Suprapubic skin (tissue), 4 donors: ENCODE measurements at regions not wholly inside any gene's neighbourhood (a gene's known extent, or its start where the extent isn't known, plus 50 kb on each side); places are given as distances from the start of the nearest gene placed in this dataset.

Experiments used
- DNase-seq, 2 donors: peaks; one replicate each; pipeline ENCODE4 v3.0.0-alpha.2; 2019; ENCODE audit warnings: low spot score in 2 of 2
- H3K27ac ChIP-seq: fragments of 200-600 bp; sonication (generic); one replicate; pipeline ENCODE4 v1.5.1; 2019
- H3K27me3 ChIP-seq: fragments of 200-600 bp; sonication (generic); one replicate; pipeline ENCODE4 v1.5.1; 2019
- H3K36me3 ChIP-seq: fragments of 200-600 bp; sonication (generic); one replicate; pipeline ENCODE4 v1.5.1; 2019
- H3K4me1 ChIP-seq: fragments of 200-600 bp; sonication (generic); one replicate; pipeline ENCODE4 v1.5.1; 2019
- H3K4me3 ChIP-seq: fragments of 200-600 bp; sonication (generic); one replicate; pipeline ENCODE4 v1.5.1; 2019; ENCODE audit warnings: mild to moderate bottlenecking
- H3K9me3 ChIP-seq: fragments of 200-600 bp; sonication (generic); one replicate; pipeline ENCODE4 v1.5.1; 2019
- CTCF ChIP-seq, 2 donors: fragments of 200-600 bp in 1 of 2; fragments of 450-650 bp in 1 of 2; sonication (generic) in 1 of 2; IDR thresholded peaks; one replicate each; pipeline ENCODE4 v1.5.1; 2016 to 2019; ENCODE audit warnings: antibody characterized with exemption in 2 of 2, mild to moderate bottlenecking in 1 of 2, moderate library complexity in 1 of 2
- EP300 ChIP-seq: sonication (generic); formaldehyde crosslinking; IDR thresholded peaks from one replicate; pipeline ENCODE4 v1.6.1; 2017; ENCODE audit warnings: antibody characterized with exemption
- POLR2A ChIP-seq, 2 donors: fragments of 450-650 bp; IDR thresholded peaks; one replicate each; pipeline ENCODE4 v1.6.1; 2017; ENCODE audit warnings: antibody characterized with exemption in 2 of 2, mild to moderate bottlenecking in 2 of 2, moderate library complexity in 2 of 2
- POLR2AphosphoS5 ChIP-seq, 3 donors: sonication (generic); formaldehyde crosslinking; IDR thresholded peaks; one replicate each; pipeline ENCODE4 v1.6.1; 2017; ENCODE audit warnings: antibody characterized with exemption in 3 of 3
- WGBS: methylation state at CpG from one replicate; pipeline ENCODE4 v1.1.5; 2018; 5-methylcytosine and 5-hydroxymethylcytosine counted together

GRCh38 chr4:26050212-26050643 is 136.2 kb downstream of the SMIM20 start:
- Histone ChIP-seq H3K27ac (peak overlapping the region; percentile 73), H3K9me3 (no peaks in the 10 kb centered on the region), H3K27me3 (peaks cover 11% of the 10 kb centered on the region), H3K4me3 (no peak overlapping the region), H3K4me1 (peaks cover 37% of the 10 kb centered on the region), H3K36me3 (no peaks in the 10 kb centered on the region)
- peak in 1 of 2 donors; percentile 64 for DNase-seq
- TF ChIP-seq POLR2A (IDR thresholded peaks at IDR 0.05) = no peak
- TF ChIP-seq CTCF (IDR thresholded peaks at IDR 0.05) = no peak
- no peak for TF ChIP-seq POLR2AphosphoS5 (IDR thresholded peaks at IDR 0.05)
- no peak for TF ChIP-seq EP300
- WGBS = 77% methylated on average over 8 of the region's 8 CpGs

GRCh38 chr4:26050671-26051070 is 136.7 kb downstream of the SMIM20 start:
- Histone ChIP-seq H3K4me3 (no peak overlapping the region), H3K9me3 (no peaks in the 10 kb centered on the region), H3K27ac (peak overlapping the region; percentile 73), H3K36me3 (no peaks in the 10 kb centered on the region), H3K4me1 (peaks cover 37% of the 10 kb centered on the region), H3K27me3 (peaks cover 12% of the 10 kb centered on the region)
- no peak for TF ChIP-seq POLR2AphosphoS5 (IDR thresholded peaks at IDR 0.05)
- no peak for TF ChIP-seq CTCF (IDR thresholded peaks at IDR 0.05)
- no peak for TF ChIP-seq EP300
- TF ChIP-seq POLR2A (IDR thresholded peaks at IDR 0.05) = no peak
- 79% methylated on average over 5 of the region's 5 CpGs for WGBS
- no peak for DNase-seq

GRCh38 chr4:26051240-26051639 is 137.2 kb downstream of the SMIM20 start:
- no peak overlapping the region for H3K4me3 ChIP-seq
- H3K36me3 ChIP-seq = no peaks in the 10 kb centered on the region
- H3K27ac ChIP-seq = no peak overlapping the region
- WGBS = 54% methylated on average over 7 of the region's 7 CpGs
- TF ChIP-seq CTCF (IDR thresholded peaks at IDR 0.05) (no peak), POLR2A (IDR thresholded peaks at IDR 0.05) (no peak), EP300 (no peak), POLR2AphosphoS5 (IDR thresholded peaks at IDR 0.05) (no peak)
- H3K4me1 ChIP-seq = peaks cover 37% of the 10 kb centered on the region
- no peaks in the 10 kb centered on the region for H3K9me3 ChIP-seq
- DNase-seq = no peak
- H3K27me3 ChIP-seq = peaks cover 17% of the 10 kb centered on the region

GRCh38 chr4:26052663-26053541 is 138.9 kb downstream of the SMIM20 start:
- Histone ChIP-seq H3K27me3 (peaks cover 25% of the 10 kb centered on the region), H3K4me1 (peaks cover 35% of the 10 kb centered on the region), H3K9me3 (no peaks in the 10 kb centered on the region), H3K27ac (no peak overlapping the region), H3K4me3 (no peak overlapping the region), H3K36me3 (no peaks in the 10 kb centered on the region)
- 65% methylated on average over 9 of the region's 9 CpGs for WGBS
- TF ChIP-seq EP300 = no peak
- no peak for TF ChIP-seq POLR2A (IDR thresholded peaks at IDR 0.05)
- TF ChIP-seq POLR2AphosphoS5 (IDR thresholded peaks at IDR 0.05) = no peak
- no peak for TF ChIP-seq CTCF (IDR thresholded peaks at IDR 0.05)
- DNase-seq = no peak

GRCh38 chr4:26053761-26054160 is 139.7 kb downstream of the SMIM20 start:
- Histone ChIP-seq H3K27ac (no peak overlapping the region), H3K27me3 (peaks cover 25% of the 10 kb centered on the region), H3K4me1 (peaks cover 38% of the 10 kb centered on the region), H3K36me3 (no peaks in the 10 kb centered on the region), H3K4me3 (no peak overlapping the region), H3K9me3 (no peaks in the 10 kb centered on the region)
- WGBS = 87% methylated on average over 4 of the region's 4 CpGs
- TF ChIP-seq EP300 = no peak
- TF ChIP-seq POLR2AphosphoS5 (IDR thresholded peaks at IDR 0.05) = no peak
- TF ChIP-seq POLR2A (IDR thresholded peaks at IDR 0.05) = no peak
- TF ChIP-seq CTCF (IDR thresholded peaks at IDR 0.05) = no peak
- DNase-seq = no peak
